ENCODE measurements at regions not wholly inside any gene's neighbourhood (a gene's known extent, or its start where the extent isn't known, plus 50 kb on each side); places are given as distances from the start of the nearest gene placed in this dataset.

DNA sequence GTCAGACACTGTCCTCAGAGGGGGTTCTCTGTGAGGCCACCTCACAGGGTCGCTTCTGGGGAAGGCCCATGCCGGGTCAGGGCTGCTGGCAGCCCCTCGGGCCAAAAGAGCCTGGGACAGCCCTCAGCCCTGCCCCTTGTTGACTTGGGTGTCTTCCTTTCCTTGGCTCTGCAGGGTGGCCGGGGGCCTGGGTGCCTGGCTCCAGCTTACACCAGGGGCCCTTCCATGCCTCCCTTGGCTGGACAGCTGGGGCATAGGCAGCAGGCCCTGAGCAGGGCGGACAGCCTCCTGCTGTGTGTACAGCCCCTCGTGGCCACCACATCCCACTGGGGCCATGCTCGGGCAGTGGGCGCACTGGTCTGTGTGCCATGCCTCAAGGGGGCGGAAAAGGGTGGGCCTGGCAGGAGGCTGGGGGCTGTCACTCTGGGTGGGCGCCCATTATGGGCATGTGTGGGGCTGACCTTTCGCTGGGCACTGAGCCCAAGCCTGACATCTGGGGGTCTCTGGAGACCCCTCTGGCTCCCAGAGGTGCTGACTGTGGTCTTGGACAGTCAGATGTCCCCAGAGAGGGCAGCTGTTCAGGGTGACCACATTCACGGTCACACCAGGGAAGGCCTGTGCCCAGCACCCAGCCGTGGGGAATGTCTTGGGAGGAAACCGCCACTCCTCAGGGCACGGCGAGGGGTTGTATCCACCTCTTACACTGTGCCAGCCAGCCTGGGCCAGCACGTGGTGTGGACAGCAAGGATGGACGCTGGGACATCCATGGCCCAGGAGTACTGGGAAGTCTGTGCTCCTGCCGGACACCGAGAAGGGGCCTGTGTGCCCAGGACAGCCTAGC lies 313.3 kb downstream of the TMEM121 start:
- TF ChIP-seq CEBPB (IDR thresholded peaks at IDR 0.05) (no peak), RAD21 (IDR thresholded peaks at IDR 0.05; ENCODE audit: low read depth) (no peak), EP300 (IDR thresholded peaks at IDR 0.05; ENCODE audit: borderline replicate concordance) (no peak), CREB1 (IDR thresholded peaks at IDR 0.05; ENCODE audit: low read depth) (no peak)
